WTC11 (cell line): ENCODE measurements at regions not wholly inside any gene's neighbourhood (a gene's known extent, or its start where the extent isn't known, plus 50 kb on each side); places are given as distances from the start of the nearest gene placed in this dataset.

Experiments
- CBFB ChIP-seq: sonication (generic); formaldehyde crosslinking; IDR thresholded peaks from 2 replicates; pipeline ENCODE4 v1.8.1; 2022; ENCODE audit warnings: mild to moderate bottlenecking, low read depth, missing genetic modification reagents
- CREB1 ChIP-seq: sonication (generic); formaldehyde crosslinking; IDR thresholded peaks from 2 replicates; pipeline ENCODE4 v1.8.0; 2023; ENCODE audit warnings: mild to moderate bottlenecking, missing genetic modification reagents
- CTCF ChIP-seq: fragments of 200-600 bp; IDR thresholded peaks from 2 replicates; pipeline ENCODE4 v1.8.0; 2022; ENCODE audit warnings: antibody characterized with exemption
- ELF4 ChIP-seq: sonication (generic); formaldehyde crosslinking; IDR thresholded peaks from 2 replicates; pipeline ENCODE4 v1.8.1; 2022; ENCODE audit warnings: low read depth, mild to moderate bottlenecking, moderate library complexity, missing genetic modification reagents
- ESRRA ChIP-seq: sonication (generic); formaldehyde crosslinking; IDR thresholded peaks from 2 replicates; pipeline ENCODE4 v1.8.1; 2022; ENCODE audit warnings: mild to moderate bottlenecking, missing genetic modification reagents, borderline replicate concordance
- MAX ChIP-seq: sonication (generic); formaldehyde crosslinking; IDR thresholded peaks from 2 replicates; pipeline ENCODE4 v1.8.0; 2022; ENCODE audit warnings: mild to moderate bottlenecking, missing genetic modification reagents
- PREB ChIP-seq: sonication (generic); formaldehyde crosslinking; IDR thresholded peaks from 2 replicates; pipeline ENCODE4 v1.8.1; 2022; ENCODE audit warnings: mild to moderate bottlenecking, missing genetic modification reagents, moderate library complexity, borderline replicate concordance
- TCF7 ChIP-seq: sonication (generic); formaldehyde crosslinking; IDR thresholded peaks from 2 replicates; pipeline ENCODE4 v1.8.0; 2022; ENCODE audit warnings: mild to moderate bottlenecking, low read depth, missing genetic modification reagents, moderate library complexity
- TEAD4 ChIP-seq: sonication (generic); formaldehyde crosslinking; IDR thresholded peaks from 2 replicates; pipeline ENCODE4 v1.8.0; 2022; ENCODE audit warnings: mild to moderate bottlenecking, missing genetic modification reagents
- ZSCAN18 ChIP-seq: fragments of 250-450 bp; sonication (Bioruptor Pico); IDR thresholded peaks from 2 replicates; pipeline ENCODE4 v2.1.2; 2022; ENCODE audit warnings: mild to moderate bottlenecking, moderate library complexity
- TF ChIP-seq, protein P1 (sequence below): sonication (generic); formaldehyde crosslinking; IDR thresholded peaks from 2 replicates; pipeline ENCODE4 v1.8.0; 2022; ENCODE audit warnings: mild to moderate bottlenecking, missing genetic modification reagents

DNA sequence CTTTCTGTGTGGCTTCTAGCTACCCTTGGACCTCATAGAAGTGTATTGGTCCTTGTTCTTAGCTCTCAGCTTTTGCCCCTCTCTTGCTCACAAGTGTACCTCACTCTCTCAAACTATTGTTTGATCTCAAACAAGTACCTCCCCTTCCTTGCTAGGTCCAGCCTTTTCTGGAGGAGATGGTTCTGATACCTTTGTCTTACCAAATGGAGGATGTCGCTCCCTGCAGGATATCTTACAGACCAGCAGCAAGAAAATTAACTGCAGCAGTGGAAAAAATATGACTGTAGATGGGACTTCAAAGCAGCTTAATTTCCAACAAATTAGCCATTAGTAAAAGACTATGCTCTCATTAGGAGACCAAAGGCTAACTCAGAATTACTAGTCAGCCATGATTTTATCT is 388.1 kb upstream of the ROBO2 start:
- no peak for TF ChIP-seq CTCF
- TF ChIP-seq PREB (CRISPR knock-in tag), result no peak
- TF ChIP-seq TEAD4 (CRISPR knock-in tag), result no peak
- no peak for TF ChIP-seq MAX
- no peak for TF ChIP-seq TCF7 (CRISPR knock-in tag)
- TF ChIP-seq CBFB, result no peak
- no peak for TF ChIP-seq ELF4 (CRISPR knock-in tag)
- no peak for TF ChIP-seq ESRRA (CRISPR knock-in tag)
- no peak for TF ChIP-seq ZSCAN18 (CRISPR knock-in tag)
- no peak for TF ChIP-seq CREB1
- TF ChIP-seq, protein P1, sequence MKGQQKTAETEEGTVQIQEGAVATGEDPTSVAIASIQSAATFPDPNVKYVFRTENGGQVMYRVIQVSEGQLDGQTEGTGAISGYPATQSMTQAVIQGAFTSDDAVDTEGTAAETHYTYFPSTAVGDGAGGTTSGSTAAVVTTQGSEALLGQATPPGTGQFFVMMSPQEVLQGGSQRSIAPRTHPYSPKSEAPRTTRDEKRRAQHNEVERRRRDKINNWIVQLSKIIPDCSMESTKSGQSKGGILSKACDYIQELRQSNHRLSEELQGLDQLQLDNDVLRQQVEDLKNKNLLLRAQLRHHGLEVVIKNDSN (CRISPR knock-in tag), result no peak
